ENCODE measurements at regions not wholly inside any gene's neighbourhood (a gene's known extent, or its start where the extent isn't known, plus 50 kb on each side); places are given as distances from the start of the nearest gene placed in this dataset.

DNA sequence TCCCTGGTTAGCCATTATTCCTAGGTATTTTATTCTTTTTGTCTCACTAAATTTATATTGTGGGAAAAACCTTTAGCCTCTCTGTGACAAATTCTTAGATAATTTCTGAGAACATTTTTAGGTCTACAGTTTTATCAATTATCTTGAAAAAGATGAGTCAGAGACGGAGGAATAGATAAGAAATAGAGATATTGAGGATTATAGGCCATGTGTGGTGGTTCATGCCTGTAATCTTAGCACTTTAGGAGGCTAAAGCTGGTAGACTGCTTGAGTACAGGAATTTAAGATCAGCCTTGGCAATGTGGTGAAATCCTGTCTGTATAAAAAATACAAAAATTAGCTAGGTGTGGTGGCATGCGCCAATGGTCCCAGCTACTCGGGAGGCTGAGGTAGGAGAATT lies 960.2 kb downstream of the SQOR start:
- no peak overlapping the region for H3K9ac ChIP-seq (ENCODE audit: low read length in 3 of 3)
- TF ChIP-seq CTCF (IDR thresholded peaks at IDR 0.05; ENCODE audit: borderline replicate concordance, extremely low read depth, insufficient read depth), result no peak
- H3K27me3 ChIP-seq (ENCODE audit: control insufficient read depth, insufficient read depth, low read length), result no peaks in the 10 kb centered on the region
- no peak overlapping the region for H3K4me3 ChIP-seq (ENCODE audit: low read length in 3 of 3)
- no peaks in the 10 kb centered on the region for H3K36me3 ChIP-seq (ENCODE audit: control insufficient read depth in 2 of 3, insufficient read depth in 3 of 3, low read length in 3 of 3)
- no peak for DNase-seq
- no peaks in the 10 kb centered on the region for H3K4me1 ChIP-seq (ENCODE audit: control insufficient read depth in 2 of 3, insufficient read depth in 2 of 3, low read depth in 1 of 3, low read length in 3 of 3)
- FAIRE-seq, result no peak
- H3K9me3 ChIP-seq (ENCODE audit: control insufficient read depth in 2 of 3, insufficient read depth in 1 of 3, low read length in 3 of 3), result no peaks in the 10 kb centered on the region
- no peak overlapping the region for H3K27ac ChIP-seq (ENCODE audit: low read depth in 2 of 2, low read length in 2 of 2)
- intact Hi-C loops (cut with DNase I), result no loop called here

DNA sequence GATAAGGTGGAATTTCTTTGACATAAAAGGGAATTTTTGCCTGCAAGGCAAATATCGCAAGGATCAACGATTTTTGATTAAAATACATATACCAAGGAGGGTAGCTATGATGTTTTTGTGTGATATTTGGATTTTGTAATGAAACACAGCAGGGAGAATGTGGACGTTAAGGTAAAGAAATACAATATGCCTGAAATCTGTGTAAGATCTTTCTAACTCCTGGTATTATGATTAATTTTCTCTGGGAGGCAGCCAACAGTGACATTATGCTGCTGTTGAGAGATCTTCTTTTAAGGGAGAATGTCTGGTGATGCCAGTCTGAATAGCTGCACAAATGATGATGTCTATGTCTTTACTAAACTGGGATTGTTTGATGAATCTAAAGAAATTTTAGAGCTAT lies 972.2 kb downstream of the SQOR start:
- H3K9ac ChIP-seq (ENCODE audit: low read length in 3 of 3), result no peak overlapping the region
- DNase-seq (no peak), FAIRE-seq (no peak)
- TF ChIP-seq CTCF (IDR thresholded peaks at IDR 0.05; ENCODE audit: borderline replicate concordance, extremely low read depth, insufficient read depth), result no peak
- no peak overlapping the region for H3K4me3 ChIP-seq (ENCODE audit: low read length in 3 of 3)
- H3K27ac ChIP-seq (ENCODE audit: low read depth in 2 of 2, low read length in 2 of 2), result no peak overlapping the region
- no peaks in the 10 kb centered on the region for H3K4me1 ChIP-seq (ENCODE audit: control insufficient read depth in 2 of 3, insufficient read depth in 2 of 3, low read depth in 1 of 3, low read length in 3 of 3)
- no peaks in the 10 kb centered on the region for H3K9me3 ChIP-seq (ENCODE audit: control insufficient read depth in 2 of 3, insufficient read depth in 1 of 3, low read length in 3 of 3)
- intact Hi-C loops (cut with DNase I), result no loop called here
- no peaks in the 10 kb centered on the region for H3K27me3 ChIP-seq (ENCODE audit: control insufficient read depth, insufficient read depth, low read length)
- no peaks in the 10 kb centered on the region for H3K36me3 ChIP-seq (ENCODE audit: control insufficient read depth in 2 of 3, insufficient read depth in 3 of 3, low read length in 3 of 3)

DNA sequence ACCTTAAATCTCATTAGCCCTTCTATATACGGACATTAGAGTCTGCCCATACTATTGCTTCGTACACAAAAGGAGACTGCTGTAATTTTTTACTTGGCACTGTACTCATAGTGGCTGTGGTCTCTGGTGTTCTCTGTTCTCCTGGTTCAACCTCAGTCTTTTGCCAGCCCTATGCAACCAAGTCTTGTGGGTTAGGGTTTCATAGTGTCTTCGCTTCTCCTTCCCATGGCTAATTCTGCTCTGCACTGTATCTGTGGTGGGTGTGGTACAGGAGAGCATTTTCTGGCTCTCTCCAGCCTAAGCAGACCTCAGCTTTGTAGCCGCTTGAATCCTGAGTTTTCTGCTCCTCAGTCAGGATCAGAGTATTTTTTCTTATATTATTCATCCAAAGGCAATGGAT lies 981.2 kb downstream of the SQOR start:
- Histone ChIP-seq H3K4me1 (ENCODE audit: control insufficient read depth in 2 of 3, insufficient read depth in 2 of 3, low read depth in 1 of 3, low read length in 3 of 3) (no peaks in the 10 kb centered on the region), H3K9me3 (ENCODE audit: control insufficient read depth in 2 of 3, insufficient read depth in 1 of 3, low read length in 3 of 3) (no peaks in the 10 kb centered on the region), H3K36me3 (ENCODE audit: control insufficient read depth in 2 of 3, insufficient read depth in 3 of 3, low read length in 3 of 3) (no peaks in the 10 kb centered on the region), H3K9ac (ENCODE audit: low read length in 3 of 3) (no peak overlapping the region), H3K27me3 (ENCODE audit: control insufficient read depth, insufficient read depth, low read length) (no peaks in the 10 kb centered on the region), H3K27ac (ENCODE audit: low read depth in 2 of 2, low read length in 2 of 2) (no peak overlapping the region), H3K4me3 (ENCODE audit: low read length in 3 of 3) (no peak overlapping the region)
- DNase-seq (no peak), FAIRE-seq (no peak)
- TF ChIP-seq CTCF (IDR thresholded peaks at IDR 0.05; ENCODE audit: borderline replicate concordance, extremely low read depth, insufficient read depth), result no peak
- intact Hi-C loops (cut with DNase I), result no loop called here

DNA sequence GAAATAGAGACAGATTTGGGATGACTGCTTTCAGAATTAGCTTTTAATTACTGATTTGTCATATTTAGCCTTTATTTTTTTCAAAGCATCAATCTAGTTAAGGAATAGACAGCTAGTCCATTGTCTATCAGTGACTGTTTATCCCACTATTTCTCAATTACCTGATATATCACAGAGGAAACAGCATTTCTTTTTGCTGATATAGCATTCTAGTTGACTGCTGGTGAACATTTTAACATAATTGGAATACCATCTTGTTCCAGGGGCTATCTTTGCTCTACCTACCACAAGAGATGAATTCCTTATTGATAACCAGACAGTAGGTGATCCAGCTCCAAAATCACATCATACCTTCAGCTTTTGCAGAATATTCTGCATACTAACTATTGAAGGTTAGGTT lies 982.7 kb downstream of the SQOR start:
- no peak for DNase-seq
- H3K27ac ChIP-seq (ENCODE audit: low read depth in 2 of 2, low read length in 2 of 2), result no peak overlapping the region
- H3K4me1 ChIP-seq (ENCODE audit: control insufficient read depth in 2 of 3, insufficient read depth in 2 of 3, low read depth in 1 of 3, low read length in 3 of 3), result no peaks in the 10 kb centered on the region
- H3K36me3 ChIP-seq (ENCODE audit: control insufficient read depth in 2 of 3, insufficient read depth in 3 of 3, low read length in 3 of 3), result no peaks in the 10 kb centered on the region
- no peaks in the 10 kb centered on the region for H3K9me3 ChIP-seq (ENCODE audit: control insufficient read depth in 2 of 3, insufficient read depth in 1 of 3, low read length in 3 of 3)
- no peak for TF ChIP-seq CTCF (IDR thresholded peaks at IDR 0.05; ENCODE audit: borderline replicate concordance, extremely low read depth, insufficient read depth)
- H3K27me3 ChIP-seq (ENCODE audit: control insufficient read depth, insufficient read depth, low read length), result no peaks in the 10 kb centered on the region
- intact Hi-C loops (cut with DNase I), result no loop called here
- H3K9ac ChIP-seq (ENCODE audit: low read length in 3 of 3), result no peak overlapping the region
- FAIRE-seq, result no peak
- H3K4me3 ChIP-seq (ENCODE audit: low read length in 3 of 3), result no peak overlapping the region
